ENCODE measurements at regions not wholly inside any gene's neighbourhood (a gene's known extent, or its start where the extent isn't known, plus 50 kb on each side); places are given as distances from the start of the nearest gene placed in this dataset.

DNA sequence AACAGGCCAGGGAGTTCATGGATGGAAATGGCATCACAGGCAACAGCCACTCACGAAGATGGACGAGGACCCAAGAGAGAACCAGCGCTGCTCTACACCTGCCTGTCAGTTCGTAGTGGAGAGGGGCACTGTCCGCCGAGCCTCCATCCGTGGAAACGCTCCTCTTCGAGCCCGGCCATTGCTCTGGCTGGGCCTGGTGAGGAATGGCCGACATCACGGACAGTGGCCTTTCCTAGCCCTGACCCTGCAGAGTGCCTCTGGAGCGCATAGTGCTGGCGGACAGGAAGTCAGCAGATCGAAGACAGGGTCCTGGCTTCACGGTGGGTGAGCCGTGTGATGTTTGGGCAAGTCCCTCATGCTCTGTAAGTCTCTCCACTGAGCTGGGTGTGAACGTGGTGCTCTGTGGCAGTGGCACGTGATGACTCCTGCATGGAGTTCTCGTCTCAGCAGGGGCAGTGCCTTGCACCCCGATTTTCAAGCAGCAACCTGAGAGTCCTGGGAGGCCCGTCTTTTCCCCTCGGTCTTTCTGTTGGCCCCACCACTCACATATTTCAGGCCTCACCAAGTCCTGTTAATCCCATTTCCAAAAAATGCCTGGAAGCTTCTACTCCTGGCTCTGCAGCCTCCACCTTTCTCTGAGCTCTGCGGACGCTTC, 214.4 kb downstream of the ERMARD start:
- TF ChIP-seq, protein P1, sequence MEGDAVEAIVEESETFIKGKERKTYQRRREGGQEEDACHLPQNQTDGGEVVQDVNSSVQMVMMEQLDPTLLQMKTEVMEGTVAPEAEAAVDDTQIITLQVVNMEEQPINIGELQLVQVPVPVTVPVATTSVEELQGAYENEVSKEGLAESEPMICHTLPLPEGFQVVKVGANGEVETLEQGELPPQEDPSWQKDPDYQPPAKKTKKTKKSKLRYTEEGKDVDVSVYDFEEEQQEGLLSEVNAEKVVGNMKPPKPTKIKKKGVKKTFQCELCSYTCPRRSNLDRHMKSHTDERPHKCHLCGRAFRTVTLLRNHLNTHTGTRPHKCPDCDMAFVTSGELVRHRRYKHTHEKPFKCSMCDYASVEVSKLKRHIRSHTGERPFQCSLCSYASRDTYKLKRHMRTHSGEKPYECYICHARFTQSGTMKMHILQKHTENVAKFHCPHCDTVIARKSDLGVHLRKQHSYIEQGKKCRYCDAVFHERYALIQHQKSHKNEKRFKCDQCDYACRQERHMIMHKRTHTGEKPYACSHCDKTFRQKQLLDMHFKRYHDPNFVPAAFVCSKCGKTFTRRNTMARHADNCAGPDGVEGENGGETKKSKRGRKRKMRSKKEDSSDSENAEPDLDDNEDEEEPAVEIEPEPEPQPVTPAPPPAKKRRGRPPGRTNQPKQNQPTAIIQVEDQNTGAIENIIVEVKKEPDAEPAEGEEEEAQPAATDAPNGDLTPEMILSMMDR (IDR thresholded peaks at IDR 0.05; ENCODE audit: poor library complexity), result no peak
- TF ChIP-seq EZH2phosphoT487 (IDR thresholded peaks at IDR 0.05; ENCODE audit: low read depth, severe bottlenecking, unreplicated experiment), result no peak
